Keratinocyte (primary cell): ENCODE measurements at regions not wholly inside any gene's neighbourhood (a gene's known extent, or its start where the extent isn't known, plus 50 kb on each side); places are given as distances from the start of the nearest gene placed in this dataset.

Experiments
- DNase-seq: peaks from one replicate; pipeline ENCODE4 v3.0.0-alpha.2; 2011; ENCODE audit warnings: low read depth, missing footprints, low spot score
- FAIRE-seq: peaks from 2 replicates; lab custom pipeline; 2011; peaks lifted over from hg19 to GRCh38; lab: Jason Lieb, UNC
- H2AFZ ChIP-seq: 2 replicates; pipeline ENCODE4 v1.6.0; 2012; ENCODE audit warnings: low read length, control low read depth, inconsistent platforms; ENCODE audit not compliant: control insufficient read depth
- H3K27ac ChIP-seq: 2 replicates; pipeline ENCODE4 v1.5.1; 2011; ENCODE audit warnings: low read length; ENCODE audit not compliant: control insufficient read depth, insufficient read depth
- H3K27me3 ChIP-seq: 3 replicates; pipeline ENCODE4 v1.6.0; 2011; ENCODE audit warnings: low read length; ENCODE audit not compliant: control insufficient read depth, insufficient read depth; ENCODE audit errors: extremely low read depth
- H3K36me3 ChIP-seq, 2 experiments: 2 replicates in 1 of 2; 3 replicates in 1 of 2; pipeline ENCODE4 v1.5.1; 2011; ENCODE audit warnings: low read length in 2 of 2, mild to moderate bottlenecking in 1 of 2; ENCODE audit not compliant: control insufficient read depth in 2 of 2, insufficient read depth in 2 of 2; ENCODE audit errors: extremely low read depth in 1 of 2
- H3K4me1 ChIP-seq: 3 replicates; pipeline ENCODE4 v1.5.1; 2011; ENCODE audit warnings: low read length; ENCODE audit not compliant: control insufficient read depth, insufficient read depth; ENCODE audit errors: extremely low read depth
- H3K4me2 ChIP-seq: 3 replicates; pipeline ENCODE4 v1.6.0; 2011; ENCODE audit warnings: low read depth, low read length; ENCODE audit not compliant: control insufficient read depth, insufficient read depth; ENCODE audit errors: extremely low read depth
- H3K4me3 ChIP-seq, 3 experiments: fragments of 200-600 bp in 1 of 3; sonication (generic) in 1 of 3; 2 replicates in 2 of 3; 3 replicates in 1 of 3; pipeline ENCODE4 v1.5.1; 2011 to 2016; ENCODE audit warnings: low read length in 3 of 3, mild to moderate bottlenecking in 3 of 3, control low read depth in 2 of 3, inconsistent platforms in 1 of 3, low read depth in 1 of 3, mixed read lengths in 1 of 3, mixed run types in 1 of 3, moderate library complexity in 1 of 3; ENCODE audit not compliant: control insufficient read depth in 2 of 3, insufficient read depth in 2 of 3; ENCODE audit errors: extremely low read depth in 1 of 3
- H3K79me2 ChIP-seq: 2 replicates; pipeline ENCODE4 v1.6.0; 2012; ENCODE audit warnings: low read length; ENCODE audit not compliant: control insufficient read depth, insufficient read depth
- H3K9ac ChIP-seq: 3 replicates; pipeline ENCODE4 v1.6.0; 2011; ENCODE audit warnings: low read length; ENCODE audit not compliant: control insufficient read depth, insufficient read depth; ENCODE audit errors: extremely low read depth
- H3K9me1 ChIP-seq: 3 replicates; pipeline ENCODE4 v1.6.0; 2011; ENCODE audit warnings: low read length; ENCODE audit not compliant: control insufficient read depth, insufficient read depth; ENCODE audit errors: extremely low read depth
- H3K9me3 ChIP-seq: 2 replicates; pipeline ENCODE4 v1.5.1; 2012; ENCODE audit warnings: low read depth, low read length; ENCODE audit not compliant: control insufficient read depth
- H4K20me1 ChIP-seq: 3 replicates; pipeline ENCODE4 v1.6.0; 2011; ENCODE audit warnings: low read length; ENCODE audit not compliant: control insufficient read depth, insufficient read depth; ENCODE audit errors: extremely low read depth
- EZH2 ChIP-seq: IDR thresholded peaks from one replicate; pipeline ENCODE4 v1.6.1; 2012; ENCODE audit warnings: inconsistent platforms, mild to moderate bottlenecking, low read length, moderate library complexity
- dilution Hi-C: fragments of 300-500 bp; cut with MboI; formaldehyde crosslinking; loops from one replicate; pipeline ENCODE4 v1.7.0; 2020; ENCODE audit warnings: low sequenced_read_pairs; ENCODE audit not compliant: extremely low pct_ligation_motif_present
- TF ChIP-seq, protein P1 (sequence below), 3 experiments: IDR thresholded peaks in 1 of 3; conservative IDR thresholded peaks in 1 of 3; optimal IDR thresholded peaks in 1 of 3; 2 replicates in 2 of 3; 3 replicates in 1 of 3; pipeline versions ENCODE3 to v1.5.1; 2011; ENCODE audit warnings: low read length in 3 of 3, mild to moderate bottlenecking in 3 of 3, moderate library complexity in 2 of 3, control low read depth in 1 of 3, inconsistent platforms in 1 of 3; ENCODE audit not compliant: insufficient read depth in 2 of 3; ENCODE audit errors: extremely low read depth in 1 of 3

- Histone ChIP-seq H3K9ac (no peak overlapping the region), H2AFZ (no peak overlapping the region), H3K9me3 (no peaks in the 10 kb centered on the region), H3K4me3 (no peak overlapping the region), H3K4me1 (peaks cover 5% of the 10 kb centered on the region), H3K27ac (no peak overlapping the region), H3K36me3 (no peaks in the 10 kb centered on the region), H3K4me2 (no peak overlapping the region), H4K20me1 (no peaks in the 10 kb centered on the region), H3K9me1 (no peaks in the 10 kb centered on the region), H3K27me3 (no peaks in the 10 kb centered on the region), H3K79me2 (no peaks in the 10 kb centered on the region)
- no peak for FAIRE-seq
- TF ChIP-seq, protein P1, sequence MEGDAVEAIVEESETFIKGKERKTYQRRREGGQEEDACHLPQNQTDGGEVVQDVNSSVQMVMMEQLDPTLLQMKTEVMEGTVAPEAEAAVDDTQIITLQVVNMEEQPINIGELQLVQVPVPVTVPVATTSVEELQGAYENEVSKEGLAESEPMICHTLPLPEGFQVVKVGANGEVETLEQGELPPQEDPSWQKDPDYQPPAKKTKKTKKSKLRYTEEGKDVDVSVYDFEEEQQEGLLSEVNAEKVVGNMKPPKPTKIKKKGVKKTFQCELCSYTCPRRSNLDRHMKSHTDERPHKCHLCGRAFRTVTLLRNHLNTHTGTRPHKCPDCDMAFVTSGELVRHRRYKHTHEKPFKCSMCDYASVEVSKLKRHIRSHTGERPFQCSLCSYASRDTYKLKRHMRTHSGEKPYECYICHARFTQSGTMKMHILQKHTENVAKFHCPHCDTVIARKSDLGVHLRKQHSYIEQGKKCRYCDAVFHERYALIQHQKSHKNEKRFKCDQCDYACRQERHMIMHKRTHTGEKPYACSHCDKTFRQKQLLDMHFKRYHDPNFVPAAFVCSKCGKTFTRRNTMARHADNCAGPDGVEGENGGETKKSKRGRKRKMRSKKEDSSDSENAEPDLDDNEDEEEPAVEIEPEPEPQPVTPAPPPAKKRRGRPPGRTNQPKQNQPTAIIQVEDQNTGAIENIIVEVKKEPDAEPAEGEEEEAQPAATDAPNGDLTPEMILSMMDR (optimal IDR thresholded peaks at IDR 0.05 in 1 of 3, IDR thresholded peaks at IDR 0.05 in 1 of 3, conservative IDR thresholded peaks at IDR 0.05 in 1 of 3; ENCODE audit: extremely low read depth in 1 of 3, insufficient read depth in 2 of 3, low read length in 3 of 3) = no peak
- TF ChIP-seq EZH2 = no peak
- dilution Hi-C loops = no loop called here
- DNase-seq = no peak
Observed at GRCh38 chr1:219039682-219040154, 134.0 kb upstream of the LYPLAL1 start.

DNA sequence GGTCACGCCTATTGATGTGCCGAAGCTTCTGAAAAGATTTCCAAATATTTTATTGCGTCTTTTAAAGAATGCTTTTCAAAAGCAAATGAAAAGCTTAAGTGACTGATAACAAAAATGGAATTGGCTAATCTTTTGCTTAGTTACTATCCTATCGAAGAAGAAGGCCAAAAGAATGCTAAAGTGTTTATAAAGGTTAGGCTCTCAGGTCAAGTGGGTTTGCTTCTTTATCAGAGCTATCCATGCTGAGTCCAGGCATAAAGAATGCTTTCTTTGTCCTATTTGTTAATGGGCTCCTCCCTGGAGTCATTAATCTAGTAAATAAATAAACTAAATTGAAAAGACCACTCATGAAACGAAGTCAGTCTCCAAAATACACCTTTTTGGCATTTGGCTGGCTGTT is 133.4 kb upstream of the LYPLAL1 start:
- H3K4me1 ChIP-seq = peaks cover 5% of the 10 kb centered on the region
- no peaks in the 10 kb centered on the region for H3K79me2 ChIP-seq
- H3K27ac ChIP-seq = no peak overlapping the region
- H4K20me1 ChIP-seq = no peaks in the 10 kb centered on the region
- dilution Hi-C loops = no loop called here
- H2AFZ ChIP-seq = no peak overlapping the region
- no peak for FAIRE-seq
- no peaks in the 10 kb centered on the region for H3K27me3 ChIP-seq
- H3K36me3 ChIP-seq = no peaks in the 10 kb centered on the region
- H3K9me3 ChIP-seq = no peaks in the 10 kb centered on the region
- no peaks in the 10 kb centered on the region for H3K9me1 ChIP-seq
- H3K4me2 ChIP-seq = no peak overlapping the region
- H3K9ac ChIP-seq = no peak overlapping the region
- no peak overlapping the region for H3K4me3 ChIP-seq
- no peak for DNase-seq
- TF ChIP-seq EZH2 = no peak
- TF ChIP-seq, protein P1 (optimal IDR thresholded peaks at IDR 0.05 in 1 of 3, IDR thresholded peaks at IDR 0.05 in 1 of 3, conservative IDR thresholded peaks at IDR 0.05 in 1 of 3; ENCODE audit: extremely low read depth in 1 of 3, insufficient read depth in 2 of 3, low read length in 3 of 3) = no peak
